Trophoblast cell (in vitro differentiated cells and primary cell): ENCODE measurements at regions not wholly inside any gene's neighbourhood (a gene's known extent, or its start where the extent isn't known, plus 50 kb on each side); places are given as distances from the start of the nearest gene placed in this dataset.
A peak's percentile ranks its signal among the peaks of the same experiment; 100 is the strongest.

Experiments used
- DNase-seq, 2 donors: peaks; one replicate each; pipeline ENCODE4 v3.0.0-alpha.2; 2016
- H2AFZ ChIP-seq: 2 replicates; pipeline ENCODE4 v1.6.1; 2013; ENCODE audit warnings: low read length, moderate library complexity, mild to moderate bottlenecking; ENCODE audit not compliant: insufficient read depth, poor library complexity
- H2AK5ac ChIP-seq: 2 replicates; pipeline ENCODE4 v1.6.1; 2013; ENCODE audit warnings: mild to moderate bottlenecking, low read length
- H2BK120ac ChIP-seq: 2 replicates; pipeline ENCODE4 v1.6.1; 2013; ENCODE audit warnings: low read length, mild to moderate bottlenecking, moderate library complexity; ENCODE audit not compliant: insufficient read depth, poor library complexity
- H2BK12ac ChIP-seq: 2 replicates; pipeline ENCODE4 v1.6.1; 2013; ENCODE audit warnings: mild to moderate bottlenecking, low read length, moderate library complexity
- H2BK5ac ChIP-seq: 2 replicates; pipeline ENCODE4 v1.6.1; 2013; ENCODE audit warnings: low read length, low read depth, moderate library complexity, mild to moderate bottlenecking; ENCODE audit not compliant: poor library complexity
- H3K14ac ChIP-seq: 2 replicates; pipeline ENCODE4 v1.6.1; 2013; ENCODE audit warnings: mild to moderate bottlenecking, low read length
- H3K18ac ChIP-seq: 2 replicates; pipeline ENCODE4 v1.6.1; 2013; ENCODE audit warnings: mild to moderate bottlenecking, low read length
- H3K23ac ChIP-seq: 2 replicates; pipeline ENCODE4 v1.6.1; 2013; ENCODE audit warnings: low read length
- H3K27ac ChIP-seq: 2 replicates; pipeline ENCODE4 v1.5.1; 2013; ENCODE audit warnings: low read depth, mild to moderate bottlenecking, inconsistent platforms, low read length, moderate library complexity
- H3K27me3 ChIP-seq: 2 replicates; pipeline ENCODE4 v1.6.1; 2013; ENCODE audit warnings: inconsistent platforms, mild to moderate bottlenecking, low read length, moderate library complexity; ENCODE audit not compliant: insufficient read depth
- H3K36me3 ChIP-seq, 2 experiments: 1 replicate in 1 of 2; 2 replicates in 1 of 2; pipeline ENCODE4 v1.6.1; 2013; ENCODE audit warnings: low read length in 2 of 2, mild to moderate bottlenecking in 2 of 2, moderate library complexity in 1 of 2; ENCODE audit not compliant: insufficient read depth in 2 of 2, control insufficient read depth in 1 of 2
- H3K4ac ChIP-seq: 2 replicates; pipeline ENCODE4 v1.6.1; 2013; ENCODE audit warnings: low read depth, mild to moderate bottlenecking, low read length, moderate library complexity
- H3K4me1 ChIP-seq, 2 experiments: 1 replicate in 1 of 2; 2 replicates in 1 of 2; pipeline ENCODE4 v1.6.1; 2013; ENCODE audit warnings: low read length in 2 of 2, mild to moderate bottlenecking in 2 of 2, moderate library complexity in 1 of 2; ENCODE audit not compliant: insufficient read depth in 2 of 2, control insufficient read depth in 1 of 2
- H3K4me2 ChIP-seq: 2 replicates; pipeline ENCODE4 v1.6.1; 2013; ENCODE audit warnings: inconsistent platforms, mild to moderate bottlenecking, low read length, moderate library complexity
- H3K4me3 ChIP-seq: 2 replicates; pipeline ENCODE4 v1.5.1; 2013; ENCODE audit warnings: mild to moderate bottlenecking, low read depth, low read length, inconsistent platforms
- H3K79me1 ChIP-seq: one replicate; pipeline ENCODE4 v1.6.1; 2013; ENCODE audit warnings: low read length
- H3K79me2 ChIP-seq: 2 replicates; pipeline ENCODE4 v1.6.1; 2013; ENCODE audit warnings: low read length, mild to moderate bottlenecking; ENCODE audit not compliant: control insufficient read depth, insufficient read depth, poor library complexity
- H3K9ac ChIP-seq: 2 replicates; pipeline ENCODE4 v1.6.1; 2013; ENCODE audit warnings: mild to moderate bottlenecking, low read length
- H3K9me3 ChIP-seq: 2 replicates; pipeline ENCODE4 v1.6.1; 2013; ENCODE audit warnings: low read depth, mild to moderate bottlenecking, control low read depth, inconsistent platforms, low read length; ENCODE audit not compliant: insufficient read depth
- H4K12ac ChIP-seq: 2 replicates; pipeline ENCODE4 v1.6.1; 2013; ENCODE audit warnings: low read depth, mild to moderate bottlenecking, low read length, moderate library complexity
- H4K8ac ChIP-seq: 2 replicates; pipeline ENCODE4 v1.6.1; 2013; ENCODE audit warnings: low read depth, mild to moderate bottlenecking, low read length, moderate library complexity
- H4K91ac ChIP-seq: one replicate; pipeline ENCODE4 v1.6.1; 2013; ENCODE audit warnings: low read depth, mild to moderate bottlenecking, low read length, moderate library complexity
- WGBS: extraction: QIAGEN DNeasy Blood & Tissue Kit; methylation state at CpG from one replicate; pipeline ENCODE4 v1.1.7; 2013; ENCODE audit warnings: missing lambda C conversion rate; ENCODE audit not compliant: insufficient read length, insufficient coverage; ENCODE audit errors: extremely low coverage; 5-methylcytosine and 5-hydroxymethylcytosine counted together

DNA sequence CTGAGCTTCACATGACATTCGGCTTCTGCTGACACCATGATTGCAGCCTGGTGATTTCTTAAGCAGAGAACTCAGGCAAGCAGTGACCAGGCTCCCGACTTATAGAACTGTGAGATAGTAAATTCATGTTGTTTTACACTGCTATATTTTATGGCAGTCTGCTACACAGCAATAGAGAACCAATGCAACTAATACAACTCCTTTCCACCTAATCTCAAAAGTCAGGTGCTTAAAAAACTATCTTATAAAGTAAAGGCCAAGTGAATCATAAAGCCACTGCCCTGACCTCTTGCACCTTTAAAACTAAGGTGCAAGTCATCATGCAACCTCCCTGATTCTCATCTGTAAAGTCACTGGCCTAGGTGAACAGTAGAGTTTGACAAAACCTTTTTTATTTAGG lies 95.3 kb upstream of the GLS start:
- WGBS, result no CpG with 5 or more reads among the region's 2 CpGs

GRCh38 chr2:190786404-190787166 lies 94.0 kb upstream of the GLS start:
- H3K79me1 ChIP-seq, result no peaks in the 10 kb centered on the region
- H2AFZ ChIP-seq, result no peak overlapping the region
- no peak overlapping the region for H3K27ac ChIP-seq
- H4K12ac ChIP-seq, result no peak overlapping the region
- H2BK5ac ChIP-seq, result no peak overlapping the region
- no peak overlapping the region for H3K9ac ChIP-seq
- H3K4me2 ChIP-seq, result peak overlapping the region; percentile 27
- peak; percentile 86 to 96 for DNase-seq
- peak overlapping the region; percentile 52 for H4K91ac ChIP-seq
- H3K18ac ChIP-seq, result no peak overlapping the region
- H3K4ac ChIP-seq, result no peak overlapping the region
- no peak overlapping the region for H3K4me3 ChIP-seq
- no peak overlapping the region for H3K14ac ChIP-seq
- no peak overlapping the region for H2BK120ac ChIP-seq
- H3K79me2 ChIP-seq, result no peaks in the 10 kb centered on the region
- H3K9me3 ChIP-seq, result no peaks in the 10 kb centered on the region
- H2AK5ac ChIP-seq, result no peak overlapping the region
- no CpG with 5 or more reads among the region's 4 CpGs for WGBS
- no peaks in the 10 kb centered on the region for H3K27me3 ChIP-seq
- H3K36me3 ChIP-seq, result no peaks in the 10 kb centered on the region
- peaks cover 0 to 8% of the 10 kb centered on the region in 2 experiments for H3K4me1 ChIP-seq
- no peak overlapping the region for H2BK12ac ChIP-seq
- no peak overlapping the region for H4K8ac ChIP-seq
- H3K23ac ChIP-seq, result no peak overlapping the region

More for the DNA sequence above, 95.3 kb upstream of the GLS start:
- H3K27ac ChIP-seq, result no peak overlapping the region
- H3K4me2 ChIP-seq, result no peak overlapping the region
- H2BK5ac ChIP-seq, result no peak overlapping the region
- no peak overlapping the region for H3K9ac ChIP-seq
- H2AFZ ChIP-seq, result no peak overlapping the region
- no peak overlapping the region for H3K14ac ChIP-seq
- H2BK120ac ChIP-seq, result no peak overlapping the region
- H3K23ac ChIP-seq, result no peak overlapping the region
- H3K9me3 ChIP-seq, result no peaks in the 10 kb centered on the region
- no peak for DNase-seq
- no peak overlapping the region for H3K18ac ChIP-seq
- no peak overlapping the region for H4K12ac ChIP-seq
- H3K27me3 ChIP-seq, result no peaks in the 10 kb centered on the region
- H3K4ac ChIP-seq, result no peak overlapping the region
- H2AK5ac ChIP-seq, result no peak overlapping the region
- no peak overlapping the region for H4K91ac ChIP-seq
- H3K4me3 ChIP-seq, result no peak overlapping the region
- H3K4me1 ChIP-seq, result peaks cover 0 to 8% of the 10 kb centered on the region in 2 experiments
- H4K8ac ChIP-seq, result no peak overlapping the region
- H3K36me3 ChIP-seq, result no peaks in the 10 kb centered on the region
- no peak overlapping the region for H2BK12ac ChIP-seq
- no peaks in the 10 kb centered on the region for H3K79me1 ChIP-seq
- no peaks in the 10 kb centered on the region for H3K79me2 ChIP-seq

DNA sequence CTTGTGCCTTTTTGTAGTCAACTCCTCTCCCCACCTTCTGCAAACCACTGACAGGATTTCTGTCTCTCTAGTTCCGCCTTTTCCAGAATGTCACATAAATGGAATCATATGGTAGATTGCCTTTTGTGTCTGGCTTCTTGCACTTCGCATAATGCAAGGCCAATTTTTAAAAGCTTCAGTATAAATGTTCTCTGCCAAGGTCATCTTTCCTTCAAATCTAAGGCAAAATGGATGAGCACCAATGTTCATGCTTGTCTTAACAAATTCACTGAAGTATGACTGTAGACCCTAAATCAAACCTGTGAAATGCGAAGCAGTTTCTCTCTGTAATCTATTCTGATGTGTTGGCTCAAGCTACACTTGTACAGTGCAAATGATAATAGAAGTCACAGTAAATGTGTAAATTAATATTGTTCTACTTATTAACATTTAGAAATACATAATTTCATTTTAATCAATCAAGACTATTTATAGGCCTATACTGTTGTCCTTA lies 92.8 kb upstream of the GLS start:
- peak overlapping the region; percentile 51 for H2BK12ac ChIP-seq
- H3K14ac ChIP-seq, result no peak overlapping the region
- no peak overlapping the region for H2AK5ac ChIP-seq
- H3K27ac ChIP-seq, result no peak overlapping the region
- H4K12ac ChIP-seq, result no peak overlapping the region
- H3K4me2 ChIP-seq, result no peak overlapping the region
- no peaks in the 10 kb centered on the region for H3K9me3 ChIP-seq
- no peak overlapping the region for H2BK5ac ChIP-seq
- H4K91ac ChIP-seq, result no peak overlapping the region
- H3K36me3 ChIP-seq, result no peaks in the 10 kb centered on the region
- no peak overlapping the region for H3K9ac ChIP-seq
- no peak overlapping the region for H2BK120ac ChIP-seq
- WGBS, result no CpG with 5 or more reads among the region's 3 CpGs
- no peak overlapping the region for H2AFZ ChIP-seq
- no peak overlapping the region for H4K8ac ChIP-seq
- peaks cover 3 to 10% of the 10 kb centered on the region in 2 experiments for H3K4me1 ChIP-seq
- H3K4me3 ChIP-seq, result no peak overlapping the region
- DNase-seq, result no peak
- H3K79me2 ChIP-seq, result no peaks in the 10 kb centered on the region
- peaks cover 1% of the 10 kb centered on the region for H3K79me1 ChIP-seq
- H3K4ac ChIP-seq, result no peak overlapping the region
- H3K27me3 ChIP-seq, result no peaks in the 10 kb centered on the region
- H3K18ac ChIP-seq, result no peak overlapping the region
- H3K23ac ChIP-seq, result no peak overlapping the region

- H2AK5ac ChIP-seq, result no peak overlapping the region
- no peak for DNase-seq
- no peak overlapping the region for H3K18ac ChIP-seq
- H3K27me3 ChIP-seq, result no peaks in the 10 kb centered on the region
- H2AFZ ChIP-seq, result no peak overlapping the region
- H3K4ac ChIP-seq, result no peak overlapping the region
- H3K27ac ChIP-seq, result no peak overlapping the region
- H3K9me3 ChIP-seq, result no peaks in the 10 kb centered on the region
- H4K12ac ChIP-seq, result no peak overlapping the region
- WGBS, result no CpG with 5 or more reads among the region's 2 CpGs
- no peak overlapping the region for H4K8ac ChIP-seq
- no peaks in the 10 kb centered on the region for H3K36me3 ChIP-seq
- H3K79me1 ChIP-seq, result peaks cover 1% of the 10 kb centered on the region
- H3K4me2 ChIP-seq, result no peak overlapping the region
- H3K9ac ChIP-seq, result no peak overlapping the region
- H3K4me1 ChIP-seq, result peaks cover 3 to 10% of the 10 kb centered on the region in 2 experiments
- no peak overlapping the region for H2BK120ac ChIP-seq
- no peak overlapping the region for H3K4me3 ChIP-seq
- H2BK5ac ChIP-seq, result no peak overlapping the region
- H3K79me2 ChIP-seq, result no peaks in the 10 kb centered on the region
- H3K23ac ChIP-seq, result no peak overlapping the region
- H4K91ac ChIP-seq, result no peak overlapping the region
- H3K14ac ChIP-seq, result no peak overlapping the region
- H2BK12ac ChIP-seq, result peak overlapping the region; percentile 62
Measured at GRCh38 chr2:190789074-190790004, 91.3 kb upstream of the GLS start.
